Right cardiac atrium (tissue), 5 donors: ENCODE measurements at regions not wholly inside any gene's neighbourhood (a gene's known extent, or its start where the extent isn't known, plus 50 kb on each side); places are given as distances from the start of the nearest gene placed in this dataset.
"Not testable (repeated sequence)": the region's sequence is repeated elsewhere in the genome, so short reads cannot be mapped to it uniquely, and the experiment has no call there.

ENCODE experiments used
- ATAC-seq, 2 donors: fragments of 200-7000 bp; cut with Tn5 transposase; one replicate each; pipeline versions ENCODE4 v1.8.0 to v1.9.1; 2020; ENCODE audit warnings: moderate library complexity in 2 of 2, mild to moderate bottlenecking in 1 of 2
- DNase-seq, 3 donors: peaks; one replicate each; pipeline ENCODE4 v3.0.0-alpha.2; 2020
- H3K27ac ChIP-seq: one replicate; pipeline ENCODE4 v1.5.1; 2013; ENCODE audit warnings: mild to moderate bottlenecking, low read length, control low read depth, moderate library complexity
- H3K27me3 ChIP-seq: one replicate; pipeline ENCODE4 v1.6.1; 2013; ENCODE audit not compliant: control insufficient read depth, insufficient read depth
- H3K4me1 ChIP-seq: one replicate; pipeline ENCODE4 v1.6.1; 2013; ENCODE audit warnings: low read length; ENCODE audit not compliant: control insufficient read depth, insufficient read depth
- H3K4me3 ChIP-seq: one replicate; pipeline ENCODE4 v1.5.1; 2013; ENCODE audit warnings: low read length, control low read depth
- H3K9me3 ChIP-seq: one replicate; pipeline ENCODE4 v1.6.1; 2013; ENCODE audit warnings: low read length; ENCODE audit not compliant: control insufficient read depth
- WGBS: extraction: QIAGEN DNeasy Blood & Tissue Kit; methylation state at CpG from one replicate; pipeline ENCODE4 v1.1.7; 2013; 5-methylcytosine and 5-hydroxymethylcytosine counted together
- intact Hi-C, 4 donors: fragments of 100-400 bp; cut with DNase I; formaldehyde crosslinking; loops; one replicate each; pipeline versions ENCODE4 v1.11.0 to v1.14.0; 2022 to 2023
- donor health status: healthy with polysubstance abuse.
- donor health status: DM: no; HTN: yes; CAD: no.
- donor health status: DM: no; HTN: no; CAD: no.
- donor health status: DM: no; HTN: yes; CAD: no; lungs with severe emphysema.
- donor health status: DM: yes; HTN: yes; CAD: no.

- H3K9me3 ChIP-seq: no peaks in the 10 kb centered on the region
- DNase-seq (no peak), ATAC-seq (no peak)
- H3K4me1 ChIP-seq: no peaks in the 10 kb centered on the region
- 81% methylated on average over 14 of the region's 14 CpGs for whole genome bisulfite sequencing
- no peaks in the 10 kb centered on the region for H3K27me3 ChIP-seq
- intact Hi-C loops: no loop called here
- no peak overlapping the region for H3K4me3 ChIP-seq
- no peak overlapping the region for H3K27ac ChIP-seq
Measured at GRCh38 chr16:35146723-35147458, 1687.5 kb downstream of the TP53TG3F start.

DNA sequence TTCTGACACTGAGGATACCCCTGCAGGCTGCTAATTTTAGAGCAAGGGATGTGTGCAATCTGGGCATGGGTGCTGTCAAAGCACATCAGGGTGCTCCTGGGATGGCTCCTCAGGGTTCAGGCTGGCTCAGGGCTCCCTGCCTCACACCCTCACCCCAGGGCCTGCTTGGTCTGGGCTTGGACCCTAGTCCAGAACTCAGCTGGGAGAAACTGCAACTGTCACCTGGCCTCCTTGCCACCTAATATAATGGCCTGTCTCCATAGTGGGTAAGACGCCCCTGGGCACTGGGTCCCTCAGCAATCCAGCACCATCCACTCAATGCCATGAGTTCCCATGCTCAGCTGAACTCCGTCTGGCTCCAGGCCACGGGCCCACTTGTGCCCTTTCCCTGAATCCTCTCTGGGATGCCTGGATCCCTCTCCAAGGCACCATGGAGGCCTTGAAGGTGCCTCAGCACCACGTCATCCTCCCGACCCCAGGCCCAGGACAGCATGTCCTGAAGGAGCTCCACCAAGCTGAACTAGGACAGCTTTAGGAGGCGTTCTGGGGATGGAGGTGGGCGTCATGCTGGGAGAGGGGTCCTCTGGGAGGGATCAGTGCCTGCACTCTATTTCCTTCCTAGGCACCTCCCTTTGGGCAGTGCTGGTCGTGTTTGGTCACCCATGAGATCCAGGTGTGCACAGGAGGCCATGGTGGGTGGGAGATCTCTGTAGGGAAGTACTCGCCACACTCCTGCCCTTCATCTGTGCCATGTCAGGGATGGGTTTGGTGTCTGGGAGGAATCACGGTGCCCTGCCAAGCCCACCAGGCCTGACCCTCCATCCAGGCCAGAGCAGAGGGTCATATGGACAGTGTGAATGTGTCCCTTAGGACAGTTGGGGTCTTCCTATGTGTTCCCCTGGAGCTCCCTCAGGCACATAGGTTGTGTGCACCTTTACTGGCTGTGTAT is 1688.4 kb downstream of the TP53TG3F start:
- DNase-seq (no peak), ATAC-seq (no peak)
- H3K27ac ChIP-seq: no peak overlapping the region
- 57% methylated on average over 10 of the region's 10 CpGs for WGBS
- no peaks in the 10 kb centered on the region for H3K4me1 ChIP-seq
- H3K9me3 ChIP-seq: no peaks in the 10 kb centered on the region
- no peaks in the 10 kb centered on the region for H3K27me3 ChIP-seq
- no peak overlapping the region for H3K4me3 ChIP-seq
- intact Hi-C loops: no loop called here

DNA sequence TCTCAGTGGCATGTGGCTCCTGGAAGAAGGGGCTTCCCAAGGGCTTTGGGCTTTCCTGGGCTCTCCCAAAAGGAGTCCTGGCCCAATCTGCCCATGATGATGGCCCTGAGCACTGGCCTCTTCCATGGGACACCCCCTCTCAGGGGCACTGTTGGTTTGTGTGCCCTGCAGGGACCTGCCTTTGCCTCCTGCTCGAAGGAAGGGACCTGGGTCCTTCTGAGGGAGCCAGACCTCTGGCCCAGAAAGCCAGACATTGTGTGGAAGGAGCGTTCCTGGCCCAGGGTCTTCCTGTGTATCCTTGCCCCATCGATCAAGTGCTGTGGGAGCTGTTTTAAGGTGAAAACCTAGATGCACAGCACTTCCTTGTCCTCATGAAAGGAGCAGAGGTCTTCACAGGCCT is 1689.3 kb downstream of the TP53TG3F start:
- no peaks in the 10 kb centered on the region for H3K27me3 ChIP-seq
- WGBS: 37% methylated on average over 3 of the region's 3 CpGs
- no peaks in the 10 kb centered on the region for H3K4me1 ChIP-seq
- DNase-seq (no peak), ATAC-seq (no peak)
- no peaks in the 10 kb centered on the region for H3K9me3 ChIP-seq
- H3K4me3 ChIP-seq: no peak overlapping the region
- intact Hi-C loops: no loop called here
- no peak overlapping the region for H3K27ac ChIP-seq

GRCh38 chr16:35149550-35149949 is 1690.1 kb downstream of the TP53TG3F start:
- Histone ChIP-seq H3K4me3 (no peak overlapping the region), H3K27me3 (no peaks in the 10 kb centered on the region), H3K27ac (no peak overlapping the region), H3K4me1 (no peaks in the 10 kb centered on the region), H3K9me3 (no peaks in the 10 kb centered on the region)
- no peak for DNase-seq
- 40% methylated on average over 3 of the region's 3 CpGs for WGBS
- intact Hi-C loops: no loop called here
- ATAC-seq: no peak

GRCh38 chr16:35150805-35151312 is 1691.4 kb downstream of the TP53TG3F start:
- ATAC-seq (no peak), DNase-seq (no peak)
- WGBS: 74% methylated on average over 1 of the region's 1 CpG
- no peak overlapping the region for H3K4me3 ChIP-seq
- no peaks in the 10 kb centered on the region for H3K9me3 ChIP-seq
- intact Hi-C loops: no loop called here
- H3K4me1 ChIP-seq: no peaks in the 10 kb centered on the region
- H3K27me3 ChIP-seq: no peaks in the 10 kb centered on the region
- no peak overlapping the region for H3K27ac ChIP-seq

DNA sequence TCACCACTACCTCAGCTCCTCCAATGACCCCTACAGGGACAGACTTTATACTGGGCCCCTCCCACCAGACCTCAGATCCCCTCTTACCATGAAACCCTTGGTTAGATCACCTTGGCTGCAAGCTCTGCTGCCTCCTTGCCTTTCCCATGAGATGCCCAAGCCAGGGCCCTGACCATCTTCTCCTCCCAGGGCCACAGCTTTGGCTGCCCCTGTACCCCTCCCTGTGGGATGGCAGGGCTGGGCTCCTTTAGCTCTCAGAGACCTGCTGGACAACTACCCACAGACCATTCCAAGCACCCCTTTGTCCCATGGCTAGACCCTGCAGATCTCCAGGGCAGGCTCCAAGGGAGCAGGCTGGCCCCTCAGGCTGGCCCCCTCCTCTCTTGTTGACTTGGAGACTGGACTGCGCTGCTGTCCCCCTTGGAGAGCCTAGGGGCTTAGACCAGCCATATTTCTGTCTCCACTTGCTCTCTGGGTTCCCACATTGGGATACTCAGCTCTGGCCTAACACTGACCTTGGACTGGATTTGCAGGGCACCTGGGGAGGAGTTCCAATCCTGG is 1692.7 kb downstream of the TP53TG3F start:
- Histone ChIP-seq H3K27me3 (no peaks in the 10 kb centered on the region), H3K9me3 (no peaks in the 10 kb centered on the region), H3K4me1 (no peaks in the 10 kb centered on the region), H3K4me3 (no peak overlapping the region), H3K27ac (no peak overlapping the region)
- WGBS: 22% methylated on average over 1 of the region's 1 CpG
- DNase-seq: no peak
- intact Hi-C loops: no loop called here
- ATAC-seq: no peak

- DNase-seq (no peak), ATAC-seq (no peak)
- intact Hi-C loops: no loop called here
- Histone ChIP-seq H3K4me1 (no peaks in the 10 kb centered on the region), H3K27me3 (no peaks in the 10 kb centered on the region), H3K4me3 (no peak overlapping the region), H3K9me3 (no peaks in the 10 kb centered on the region), H3K27ac (no peak overlapping the region)
Measured at GRCh38 chr16:35154627-35155026, 1695.2 kb downstream of the TP53TG3F start.

DNA sequence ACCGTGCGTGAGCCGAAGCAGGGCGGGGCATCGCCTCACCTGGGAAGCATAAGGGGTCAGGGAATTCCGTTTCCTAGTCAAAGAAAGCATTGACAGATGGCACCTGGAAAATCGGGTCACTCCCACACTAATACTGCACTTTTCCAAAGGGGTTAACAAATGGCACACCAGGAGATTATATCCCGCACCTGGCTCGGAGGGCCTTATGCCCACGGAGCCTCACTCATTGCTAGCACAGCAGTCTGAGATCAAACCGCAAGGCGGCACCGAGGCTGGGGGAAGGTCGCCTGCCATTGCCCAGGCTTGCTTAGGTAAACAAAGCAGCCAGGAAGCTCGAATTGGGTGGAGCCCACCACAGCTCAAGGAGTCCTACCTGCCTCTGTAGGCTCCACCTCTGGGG is 1698.1 kb downstream of the TP53TG3F start:
- H3K27me3 ChIP-seq, H3K4me1 ChIP-seq, H3K4me3 ChIP-seq, DNase-seq, intact Hi-C loops, ATAC-seq, H3K27ac ChIP-seq, H3K9me3 ChIP-seq: not testable (repeated sequence)
- WGBS: 79% methylated on average over 15 of the region's 15 CpGs

GRCh38 chr16:35169324-35169723 is 1709.9 kb downstream of the TP53TG3F start:
- H3K4me3 ChIP-seq, intact Hi-C loops, H3K9me3 ChIP-seq, H3K27ac ChIP-seq, H3K27me3 ChIP-seq, H3K4me1 ChIP-seq, ATAC-seq: not testable (repeated sequence)
- peak in 1 of 3 donors; percentile 19 for DNase-seq
- WGBS: 77% methylated on average over 14 of the region's 14 CpGs

GRCh38 chr16:35170061-35170460 is 1710.6 kb downstream of the TP53TG3F start:
- 63% methylated on average over 42 of the region's 42 CpGs for WGBS
- H3K9me3 ChIP-seq, intact Hi-C loops, H3K27me3 ChIP-seq, H3K4me1 ChIP-seq, H3K27ac ChIP-seq, ATAC-seq, H3K4me3 ChIP-seq: not testable (repeated sequence)
- DNase-seq: peak in 1 of 3 donors; percentile 41

GRCh38 chr16:35170610-35171009 is 1711.2 kb downstream of the TP53TG3F start:
- Histone ChIP-seq H3K27ac (no peak overlapping the region), H3K27me3 (no peaks in the 10 kb centered on the region), H3K4me3 (no peak overlapping the region), H3K4me1 (no peaks in the 10 kb centered on the region), H3K9me3 (no peaks in the 10 kb centered on the region)
- intact Hi-C loops: no loop called here
- no peak for ATAC-seq
- no peak for DNase-seq
- WGBS: 84% methylated on average over 3 of the region's 3 CpGs
